ENCODE measurements at regions not wholly inside any gene's neighbourhood (a gene's known extent, or its start where the extent isn't known, plus 50 kb on each side); places are given as distances from the start of the nearest gene placed in this dataset.

DNA sequence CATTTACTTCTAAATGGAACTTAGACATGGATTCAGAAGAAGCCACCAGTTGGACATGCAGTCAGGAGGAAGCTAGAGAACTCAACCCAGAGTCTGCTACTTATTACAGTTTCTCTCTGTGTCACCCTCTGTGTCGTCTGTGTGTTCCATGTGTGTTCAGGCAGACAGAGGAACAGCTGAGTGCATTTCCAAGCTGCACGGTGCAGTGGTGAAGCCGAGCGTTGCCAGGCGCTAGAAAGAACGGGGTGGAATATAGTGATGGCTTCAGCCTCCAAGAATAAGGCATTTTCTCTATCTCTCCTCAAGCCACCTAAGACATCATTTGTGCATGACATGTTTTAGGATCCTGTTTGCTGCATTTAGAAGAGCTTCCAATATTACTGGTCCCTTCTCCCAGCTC is 101.1 kb upstream of the CCL2 start:
- TF ChIP-seq, protein P1, sequence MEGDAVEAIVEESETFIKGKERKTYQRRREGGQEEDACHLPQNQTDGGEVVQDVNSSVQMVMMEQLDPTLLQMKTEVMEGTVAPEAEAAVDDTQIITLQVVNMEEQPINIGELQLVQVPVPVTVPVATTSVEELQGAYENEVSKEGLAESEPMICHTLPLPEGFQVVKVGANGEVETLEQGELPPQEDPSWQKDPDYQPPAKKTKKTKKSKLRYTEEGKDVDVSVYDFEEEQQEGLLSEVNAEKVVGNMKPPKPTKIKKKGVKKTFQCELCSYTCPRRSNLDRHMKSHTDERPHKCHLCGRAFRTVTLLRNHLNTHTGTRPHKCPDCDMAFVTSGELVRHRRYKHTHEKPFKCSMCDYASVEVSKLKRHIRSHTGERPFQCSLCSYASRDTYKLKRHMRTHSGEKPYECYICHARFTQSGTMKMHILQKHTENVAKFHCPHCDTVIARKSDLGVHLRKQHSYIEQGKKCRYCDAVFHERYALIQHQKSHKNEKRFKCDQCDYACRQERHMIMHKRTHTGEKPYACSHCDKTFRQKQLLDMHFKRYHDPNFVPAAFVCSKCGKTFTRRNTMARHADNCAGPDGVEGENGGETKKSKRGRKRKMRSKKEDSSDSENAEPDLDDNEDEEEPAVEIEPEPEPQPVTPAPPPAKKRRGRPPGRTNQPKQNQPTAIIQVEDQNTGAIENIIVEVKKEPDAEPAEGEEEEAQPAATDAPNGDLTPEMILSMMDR (IDR thresholded peaks at IDR 0.05; ENCODE audit: extremely low read depth in 1 of 2, insufficient read depth in 1 of 2, low read depth in 1 of 2, low read length in 2 of 2), result no peak
- TF ChIP-seq EZH2 (IDR thresholded peaks at IDR 0.05; ENCODE audit: borderline replicate concordance, low read depth, low read length, severe bottlenecking), result no peak
- no peak for TF ChIP-seq POLR2AphosphoS5 (IDR thresholded peaks at IDR 0.05; ENCODE audit: insufficient read depth, low read depth, low read length)

All from endothelial cell of umbilical vein (primary cell).